PFSK-1 (cell line): ENCODE measurements at regions not wholly inside any gene's neighbourhood (a gene's known extent, or its start where the extent isn't known, plus 50 kb on each side); places are given as distances from the start of the nearest gene placed in this dataset.

Source experiments
- SIN3A ChIP-seq: IDR thresholded peaks from 2 replicates; pipeline ENCODE4 v1.6.1; 2012; ENCODE audit warnings: mild to moderate bottlenecking, low read length, moderate library complexity, borderline replicate concordance; ENCODE audit not compliant: insufficient read depth
- TAF1 ChIP-seq: IDR thresholded peaks from 2 replicates; pipeline ENCODE4 v1.6.1; 2012; ENCODE audit warnings: low read length, control low read depth, borderline replicate concordance; ENCODE audit not compliant: insufficient read depth

DNA sequence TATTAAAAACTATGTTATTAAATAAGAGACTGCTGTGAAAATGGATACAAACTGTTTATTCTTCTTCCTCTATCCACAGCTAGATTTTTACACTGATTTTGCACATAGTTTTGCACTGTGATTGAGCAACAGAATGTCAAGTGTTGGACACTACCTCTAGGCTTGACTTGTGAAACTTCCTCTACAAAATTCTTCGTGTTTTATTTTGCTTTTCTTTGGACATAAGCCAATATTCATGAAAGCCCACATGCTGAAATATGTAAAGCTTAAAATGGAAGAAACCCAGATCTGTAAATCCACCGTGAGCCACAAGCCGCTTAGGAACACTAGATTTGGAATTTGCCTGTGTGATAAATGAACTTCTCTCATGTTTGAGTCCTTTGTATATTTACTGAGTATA is 849.4 kb downstream of the FSTL5 start:
- TF ChIP-seq TAF1 (no peak), SIN3A (no peak)
